ENCODE measurements at regions not wholly inside any gene's neighbourhood (a gene's known extent, or its start where the extent isn't known, plus 50 kb on each side); places are given as distances from the start of the nearest gene placed in this dataset.

GRCh38 chr15:97076011-97076410 lies 745.5 kb downstream of the NR2F2 start:
- no peaks in the 10 kb centered on the region for H3K27me3 ChIP-seq (ENCODE audit: control insufficient read depth in 3 of 3, insufficient read depth in 3 of 3, low read depth in 1 of 3, low read length in 3 of 3)
- H3K4ac ChIP-seq (ENCODE audit: low read length): no peak overlapping the region
- H3K9ac ChIP-seq (ENCODE audit: low read depth, low read length, poor library complexity): no peak overlapping the region
- no peaks in the 10 kb centered on the region for H3K36me3 ChIP-seq (replicated peaks in 1 of 2; ENCODE audit: control insufficient read depth in 2 of 2, insufficient read depth in 2 of 2, low read length in 2 of 2)
- H2AFZ ChIP-seq (ENCODE audit: low read length): no peak overlapping the region
- H3K14ac ChIP-seq (ENCODE audit: low read length): no peak overlapping the region
- H3K79me1 ChIP-seq (ENCODE audit: low read depth, low read length): no peaks in the 10 kb centered on the region
- no peak overlapping the region for H4K8ac ChIP-seq (ENCODE audit: low read depth, low read length)
- no peak overlapping the region for H3K18ac ChIP-seq (ENCODE audit: low read length)
- no peak overlapping the region for H2BK12ac ChIP-seq (ENCODE audit: low read length)
- no peak for DNase-seq (ENCODE audit: low spot score)
- no peak overlapping the region for H2BK15ac ChIP-seq (ENCODE audit: low read length)
- peaks cover 0 to 4% of the 10 kb centered on the region in 2 donors for H3K9me3 ChIP-seq (replicated peaks in 1 of 2; ENCODE audit: control insufficient read depth in 2 of 2, insufficient read depth in 1 of 2, low read depth in 1 of 2, low read length in 2 of 2)
- no CpG with 5 or more reads among the region's 5 CpGs for WGBS, 2 donors (ENCODE audit: extremely low coverage in 2 of 2, insufficient read length in 2 of 2, insufficient replicate concordance in 1 of 2)
- H3K23ac ChIP-seq (ENCODE audit: low read depth, low read length, poor library complexity): no peak overlapping the region
- H2BK120ac ChIP-seq (ENCODE audit: low read depth, low read length): no peak overlapping the region
- no peak overlapping the region for H3K4me3 ChIP-seq (ENCODE audit: low read length in 2 of 2)
- no peak overlapping the region for H3K4me2 ChIP-seq (ENCODE audit: insufficient read depth, low read length, poor library complexity, severe bottlenecking)
- no peak overlapping the region for H4K91ac ChIP-seq (ENCODE audit: low read depth, low read length, poor library complexity)
- H2AK5ac ChIP-seq (ENCODE audit: low read depth, low read length): no peak overlapping the region
- H3K27ac ChIP-seq (replicated peaks; ENCODE audit: low read length): no peak overlapping the region
- H2BK5ac ChIP-seq (ENCODE audit: low read length): no peak overlapping the region
- H3K4me1 ChIP-seq (ENCODE audit: control insufficient read depth in 2 of 2, insufficient read depth in 1 of 2, low read depth in 1 of 2, low read length in 2 of 2): no peaks in the 10 kb centered on the region

DNA sequence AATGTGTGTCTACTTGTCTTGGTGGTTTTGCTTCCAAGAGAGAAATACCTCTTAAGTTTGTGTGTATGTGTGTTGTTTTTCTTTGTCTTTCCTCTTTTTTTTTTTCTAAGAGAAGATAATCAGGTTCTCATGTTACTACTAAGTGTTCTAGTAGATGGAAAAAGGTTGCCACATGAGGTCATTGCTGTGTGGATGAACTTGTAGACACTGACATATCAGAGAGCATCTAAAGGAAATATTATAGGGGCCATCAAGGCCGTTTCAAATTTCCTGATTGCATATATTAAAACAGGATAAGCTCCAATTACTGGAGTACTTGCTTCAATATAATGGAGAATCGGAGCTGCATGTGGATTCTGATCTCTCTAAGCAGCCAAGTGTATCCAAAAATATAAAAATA lies 747.5 kb downstream of the NR2F2 start:
- H3K4me1 ChIP-seq (ENCODE audit: control insufficient read depth in 2 of 2, insufficient read depth in 1 of 2, low read depth in 1 of 2, low read length in 2 of 2): peaks cover 1 to 12% of the 10 kb centered on the region in 2 donors
- H3K9ac ChIP-seq (ENCODE audit: low read depth, low read length, poor library complexity): no peak overlapping the region
- WGBS, 2 donors (ENCODE audit: extremely low coverage in 2 of 2, insufficient read length in 2 of 2, insufficient replicate concordance in 1 of 2): no CpG with 5 or more reads among the region's 2 CpGs
- no peak overlapping the region for H4K91ac ChIP-seq (ENCODE audit: low read depth, low read length, poor library complexity)
- no peak overlapping the region for H3K4me3 ChIP-seq (ENCODE audit: low read length in 2 of 2)
- H4K8ac ChIP-seq (ENCODE audit: low read depth, low read length): no peak overlapping the region
- H3K79me1 ChIP-seq (ENCODE audit: low read depth, low read length): no peaks in the 10 kb centered on the region
- H3K14ac ChIP-seq (ENCODE audit: low read length): no peak overlapping the region
- no peaks in the 10 kb centered on the region for H3K27me3 ChIP-seq (ENCODE audit: control insufficient read depth in 3 of 3, insufficient read depth in 3 of 3, low read depth in 1 of 3, low read length in 3 of 3)
- H3K4me2 ChIP-seq (ENCODE audit: insufficient read depth, low read length, poor library complexity, severe bottlenecking): no peak overlapping the region
- H2BK120ac ChIP-seq (ENCODE audit: low read depth, low read length): no peak overlapping the region
- H2AK5ac ChIP-seq (ENCODE audit: low read depth, low read length): no peak overlapping the region
- no peak overlapping the region for H3K27ac ChIP-seq (replicated peaks; ENCODE audit: low read length)
- H3K36me3 ChIP-seq (replicated peaks in 1 of 2; ENCODE audit: control insufficient read depth in 2 of 2, insufficient read depth in 2 of 2, low read length in 2 of 2): no peaks in the 10 kb centered on the region
- no peak overlapping the region for H3K4ac ChIP-seq (ENCODE audit: low read length)
- no peak overlapping the region for H3K18ac ChIP-seq (ENCODE audit: low read length)
- no peak overlapping the region for H2BK15ac ChIP-seq (ENCODE audit: low read length)
- H2BK5ac ChIP-seq (ENCODE audit: low read length): no peak overlapping the region
- no peak overlapping the region for H3K23ac ChIP-seq (ENCODE audit: low read depth, low read length, poor library complexity)
- no peak overlapping the region for H2BK12ac ChIP-seq (ENCODE audit: low read length)
- H2AFZ ChIP-seq (ENCODE audit: low read length): no peak overlapping the region
- DNase-seq (ENCODE audit: low spot score): no peak
- peaks cover 0 to 4% of the 10 kb centered on the region in 2 donors for H3K9me3 ChIP-seq (replicated peaks in 1 of 2; ENCODE audit: control insufficient read depth in 2 of 2, insufficient read depth in 1 of 2, low read depth in 1 of 2, low read length in 2 of 2)

DNA sequence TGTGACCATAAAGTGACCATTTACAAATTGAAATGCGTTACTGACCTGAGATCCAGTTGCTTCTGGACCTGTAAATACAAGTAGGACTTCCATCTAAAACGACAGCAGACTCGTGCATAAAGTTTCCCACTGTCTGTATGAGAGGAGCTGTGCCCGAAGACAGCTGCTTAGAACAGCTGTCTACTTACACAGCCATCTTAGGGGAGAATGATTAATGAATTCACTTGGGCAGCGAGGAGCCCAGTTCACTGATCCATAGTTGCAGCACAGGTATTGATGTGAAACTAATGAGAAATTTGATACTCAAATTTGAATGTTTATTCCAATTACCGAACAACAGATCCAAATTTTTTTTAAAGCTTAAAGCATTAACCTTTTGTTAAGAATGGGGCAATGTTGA lies 748.1 kb downstream of the NR2F2 start:
- Histone ChIP-seq H3K9me3 (replicated peaks in 1 of 2; ENCODE audit: control insufficient read depth in 2 of 2, insufficient read depth in 1 of 2, low read depth in 1 of 2, low read length in 2 of 2) (peaks cover 0 to 4% of the 10 kb centered on the region in 2 donors), H3K4me1 (ENCODE audit: control insufficient read depth in 2 of 2, insufficient read depth in 1 of 2, low read depth in 1 of 2, low read length in 2 of 2) (peaks cover 1 to 17% of the 10 kb centered on the region in 2 donors), H3K27me3 (ENCODE audit: control insufficient read depth in 3 of 3, insufficient read depth in 3 of 3, low read depth in 1 of 3, low read length in 3 of 3) (no peaks in the 10 kb centered on the region), H3K23ac (ENCODE audit: low read depth, low read length, poor library complexity) (no peak overlapping the region), H3K18ac (ENCODE audit: low read length) (no peak overlapping the region), H4K91ac (ENCODE audit: low read depth, low read length, poor library complexity) (no peak overlapping the region), H3K36me3 (replicated peaks in 1 of 2; ENCODE audit: control insufficient read depth in 2 of 2, insufficient read depth in 2 of 2, low read length in 2 of 2) (no peaks in the 10 kb centered on the region), H3K4me3 (ENCODE audit: low read length in 2 of 2) (no peak overlapping the region), H2BK12ac (ENCODE audit: low read length) (no peak overlapping the region), H3K79me1 (ENCODE audit: low read depth, low read length) (no peaks in the 10 kb centered on the region), H2AK5ac (ENCODE audit: low read depth, low read length) (no peak overlapping the region), H2BK120ac (ENCODE audit: low read depth, low read length) (no peak overlapping the region), H3K27ac (replicated peaks; ENCODE audit: low read length) (no peak overlapping the region), H2BK15ac (ENCODE audit: low read length) (no peak overlapping the region), H2AFZ (ENCODE audit: low read length) (no peak overlapping the region), H4K8ac (ENCODE audit: low read depth, low read length) (no peak overlapping the region), H3K14ac (ENCODE audit: low read length) (no peak overlapping the region), H3K9ac (ENCODE audit: low read depth, low read length, poor library complexity) (no peak overlapping the region), H3K4me2 (ENCODE audit: insufficient read depth, low read length, poor library complexity, severe bottlenecking) (no peak overlapping the region), H2BK5ac (ENCODE audit: low read length) (no peak overlapping the region), H3K4ac (ENCODE audit: low read length) (no peak overlapping the region)
- no peak for DNase-seq (ENCODE audit: low spot score)
- no CpG with 5 or more reads among the region's 6 CpGs for WGBS, 2 donors (ENCODE audit: extremely low coverage in 2 of 2, insufficient read length in 2 of 2, insufficient replicate concordance in 1 of 2)

GRCh38 chr15:97081666-97082226 lies 751.2 kb downstream of the NR2F2 start:
- Histone ChIP-seq H3K79me1 (ENCODE audit: low read depth, low read length) (no peaks in the 10 kb centered on the region), H3K14ac (ENCODE audit: low read length) (no peak overlapping the region), H2AFZ (ENCODE audit: low read length) (no peak overlapping the region), H3K27me3 (ENCODE audit: control insufficient read depth in 3 of 3, insufficient read depth in 3 of 3, low read depth in 1 of 3, low read length in 3 of 3) (no peaks in the 10 kb centered on the region), H3K4me3 (ENCODE audit: low read length in 2 of 2) (no peak overlapping the region), H4K8ac (ENCODE audit: low read depth, low read length) (no peak overlapping the region), H2BK5ac (ENCODE audit: low read length) (no peak overlapping the region), H3K18ac (ENCODE audit: low read length) (no peak overlapping the region), H3K4ac (ENCODE audit: low read length) (no peak overlapping the region), H3K9ac (ENCODE audit: low read depth, low read length, poor library complexity) (no peak overlapping the region), H3K23ac (ENCODE audit: low read depth, low read length, poor library complexity) (no peak overlapping the region), H3K9me3 (replicated peaks in 1 of 2; ENCODE audit: control insufficient read depth in 2 of 2, insufficient read depth in 1 of 2, low read depth in 1 of 2, low read length in 2 of 2) (no peaks in the 10 kb centered on the region), H4K91ac (ENCODE audit: low read depth, low read length, poor library complexity) (no peak overlapping the region), H3K4me1 (ENCODE audit: control insufficient read depth in 2 of 2, insufficient read depth in 1 of 2, low read depth in 1 of 2, low read length in 2 of 2) (peaks cover 1 to 17% of the 10 kb centered on the region in 2 donors), H2BK12ac (ENCODE audit: low read length) (no peak overlapping the region), H3K36me3 (replicated peaks in 1 of 2; ENCODE audit: control insufficient read depth in 2 of 2, insufficient read depth in 2 of 2, low read length in 2 of 2) (no peaks in the 10 kb centered on the region), H2AK5ac (ENCODE audit: low read depth, low read length) (no peak overlapping the region), H2BK120ac (ENCODE audit: low read depth, low read length) (no peak overlapping the region), H3K4me2 (ENCODE audit: insufficient read depth, low read length, poor library complexity, severe bottlenecking) (no peak overlapping the region), H2BK15ac (ENCODE audit: low read length) (no peak overlapping the region), H3K27ac (replicated peaks; ENCODE audit: low read length) (no peak overlapping the region)
- WGBS, 2 donors (ENCODE audit: extremely low coverage in 2 of 2, insufficient read length in 2 of 2, insufficient replicate concordance in 1 of 2): no CpG with 5 or more reads among the region's 6 CpGs
- no peak for DNase-seq (ENCODE audit: low spot score)
